ENCODE measurements at regions not wholly inside any gene's neighbourhood (a gene's known extent, or its start where the extent isn't known, plus 50 kb on each side); places are given as distances from the start of the nearest gene placed in this dataset.

DNA sequence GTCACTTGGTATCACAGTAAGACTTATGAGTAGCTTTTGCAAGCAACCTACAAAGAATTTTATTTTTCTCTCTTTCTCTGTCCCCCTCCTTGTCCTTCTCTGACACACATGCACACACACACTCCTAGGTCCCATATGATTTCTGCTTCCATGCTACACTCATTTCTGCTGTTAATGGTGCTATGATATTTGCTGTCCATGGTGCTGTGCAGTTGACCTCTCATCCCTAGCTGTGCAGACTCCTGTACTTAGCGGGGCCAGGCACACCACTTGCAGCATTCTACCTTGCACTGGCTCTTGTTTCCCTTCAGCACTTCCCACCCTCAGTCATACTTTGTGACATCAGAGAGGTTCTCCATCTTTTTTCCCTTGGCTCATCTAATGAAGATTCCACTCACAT, 158.9 kb upstream of the CNTNAP4 start:
- TF ChIP-seq, protein P1, sequence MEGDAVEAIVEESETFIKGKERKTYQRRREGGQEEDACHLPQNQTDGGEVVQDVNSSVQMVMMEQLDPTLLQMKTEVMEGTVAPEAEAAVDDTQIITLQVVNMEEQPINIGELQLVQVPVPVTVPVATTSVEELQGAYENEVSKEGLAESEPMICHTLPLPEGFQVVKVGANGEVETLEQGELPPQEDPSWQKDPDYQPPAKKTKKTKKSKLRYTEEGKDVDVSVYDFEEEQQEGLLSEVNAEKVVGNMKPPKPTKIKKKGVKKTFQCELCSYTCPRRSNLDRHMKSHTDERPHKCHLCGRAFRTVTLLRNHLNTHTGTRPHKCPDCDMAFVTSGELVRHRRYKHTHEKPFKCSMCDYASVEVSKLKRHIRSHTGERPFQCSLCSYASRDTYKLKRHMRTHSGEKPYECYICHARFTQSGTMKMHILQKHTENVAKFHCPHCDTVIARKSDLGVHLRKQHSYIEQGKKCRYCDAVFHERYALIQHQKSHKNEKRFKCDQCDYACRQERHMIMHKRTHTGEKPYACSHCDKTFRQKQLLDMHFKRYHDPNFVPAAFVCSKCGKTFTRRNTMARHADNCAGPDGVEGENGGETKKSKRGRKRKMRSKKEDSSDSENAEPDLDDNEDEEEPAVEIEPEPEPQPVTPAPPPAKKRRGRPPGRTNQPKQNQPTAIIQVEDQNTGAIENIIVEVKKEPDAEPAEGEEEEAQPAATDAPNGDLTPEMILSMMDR (IDR thresholded peaks at IDR 0.05), result no peak
- TF ChIP-seq POLR2A (IDR thresholded peaks at IDR 0.05), result no peak
